K562 (cell line): ENCODE measurements at regions not wholly inside any gene's neighbourhood (a gene's known extent, or its start where the extent isn't known, plus 50 kb on each side); places are given as distances from the start of the nearest gene placed in this dataset.

Source experiments
- BRD9 ChIP-seq: fragments of 450-650 bp; IDR thresholded peaks from 2 replicates; pipeline ENCODE4 v1.6.1; 2018; ENCODE audit warnings: low read depth; ENCODE audit not compliant: partially characterized antibody
- HLTF ChIP-seq: fragments of 450-650 bp; IDR thresholded peaks from 2 replicates; pipeline ENCODE4 v1.6.1; 2016
- MTF1 ChIP-seq: fragments of 250-450 bp; sonication (Bioruptor Pico); IDR thresholded peaks from 2 replicates; pipeline ENCODE4 v1.9.0; 2021; ENCODE audit warnings: moderate library complexity, mild to moderate bottlenecking, inconsistent platforms, borderline replicate concordance
- NCOA2 ChIP-seq, 2 experiments: fragments of 450-650 bp; IDR thresholded peaks; 2 replicates each; pipeline ENCODE4 v1.6.1; 2018; ENCODE audit warnings: mild to moderate bottlenecking in 2 of 2, moderate library complexity in 1 of 2; ENCODE audit not compliant: partially characterized antibody in 2 of 2
- RNF2 ChIP-seq: sonication (generic); IDR thresholded peaks from 2 replicates; pipeline ENCODE4 v1.6.1; 2016
- TAF1 ChIP-seq: IDR thresholded peaks from 2 replicates; pipeline ENCODE4 v1.6.1; 2011; ENCODE audit warnings: mild to moderate bottlenecking, low read length, moderate library complexity; ENCODE audit not compliant: insufficient read depth, control insufficient read depth, severe bottlenecking; ENCODE audit errors: extremely low read depth
- TF ChIP-seq, protein P1 (sequence below), 2 experiments: fragments of 450-650 bp; IDR thresholded peaks; 2 replicates each; pipeline ENCODE4 v1.6.1; 2018; ENCODE audit warnings: mild to moderate bottlenecking in 2 of 2, low read depth in 1 of 2; ENCODE audit not compliant: partially characterized antibody in 2 of 2
- TF ChIP-seq, protein P2 (sequence below), 2 experiments: fragments of 450-650 bp; formaldehyde crosslinking in 1 of 2; IDR thresholded peaks; 2 replicates each; pipeline versions ENCODE4 v1.4.0 to v1.6.1; 2014 to 2020; ENCODE audit warnings: mild to moderate bottlenecking in 2 of 2, borderline replicate concordance in 1 of 2, low read depth in 1 of 2

DNA sequence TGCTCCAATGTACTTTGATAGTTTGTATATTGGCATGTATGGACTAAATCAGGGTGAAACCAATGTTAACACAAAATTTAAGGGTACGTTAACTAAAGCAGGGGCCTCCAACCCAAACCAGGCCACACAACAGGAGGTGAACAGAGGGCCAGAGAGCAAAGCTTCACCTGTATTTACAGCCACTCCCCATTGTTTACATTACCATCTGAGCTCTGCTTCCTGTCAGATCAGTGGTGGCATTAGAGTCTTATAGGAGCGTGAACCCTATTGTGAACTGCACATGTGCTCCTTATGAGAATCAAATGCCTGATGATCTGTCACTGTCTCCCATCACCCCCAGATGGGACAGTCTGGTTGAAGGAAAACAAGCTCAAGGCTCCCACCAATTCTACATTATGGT lies 62.0 kb upstream of the SCIN start (continued):
- TF ChIP-seq BRD9: no peak
- no peak for TF ChIP-seq TAF1
- TF ChIP-seq, protein P1, sequence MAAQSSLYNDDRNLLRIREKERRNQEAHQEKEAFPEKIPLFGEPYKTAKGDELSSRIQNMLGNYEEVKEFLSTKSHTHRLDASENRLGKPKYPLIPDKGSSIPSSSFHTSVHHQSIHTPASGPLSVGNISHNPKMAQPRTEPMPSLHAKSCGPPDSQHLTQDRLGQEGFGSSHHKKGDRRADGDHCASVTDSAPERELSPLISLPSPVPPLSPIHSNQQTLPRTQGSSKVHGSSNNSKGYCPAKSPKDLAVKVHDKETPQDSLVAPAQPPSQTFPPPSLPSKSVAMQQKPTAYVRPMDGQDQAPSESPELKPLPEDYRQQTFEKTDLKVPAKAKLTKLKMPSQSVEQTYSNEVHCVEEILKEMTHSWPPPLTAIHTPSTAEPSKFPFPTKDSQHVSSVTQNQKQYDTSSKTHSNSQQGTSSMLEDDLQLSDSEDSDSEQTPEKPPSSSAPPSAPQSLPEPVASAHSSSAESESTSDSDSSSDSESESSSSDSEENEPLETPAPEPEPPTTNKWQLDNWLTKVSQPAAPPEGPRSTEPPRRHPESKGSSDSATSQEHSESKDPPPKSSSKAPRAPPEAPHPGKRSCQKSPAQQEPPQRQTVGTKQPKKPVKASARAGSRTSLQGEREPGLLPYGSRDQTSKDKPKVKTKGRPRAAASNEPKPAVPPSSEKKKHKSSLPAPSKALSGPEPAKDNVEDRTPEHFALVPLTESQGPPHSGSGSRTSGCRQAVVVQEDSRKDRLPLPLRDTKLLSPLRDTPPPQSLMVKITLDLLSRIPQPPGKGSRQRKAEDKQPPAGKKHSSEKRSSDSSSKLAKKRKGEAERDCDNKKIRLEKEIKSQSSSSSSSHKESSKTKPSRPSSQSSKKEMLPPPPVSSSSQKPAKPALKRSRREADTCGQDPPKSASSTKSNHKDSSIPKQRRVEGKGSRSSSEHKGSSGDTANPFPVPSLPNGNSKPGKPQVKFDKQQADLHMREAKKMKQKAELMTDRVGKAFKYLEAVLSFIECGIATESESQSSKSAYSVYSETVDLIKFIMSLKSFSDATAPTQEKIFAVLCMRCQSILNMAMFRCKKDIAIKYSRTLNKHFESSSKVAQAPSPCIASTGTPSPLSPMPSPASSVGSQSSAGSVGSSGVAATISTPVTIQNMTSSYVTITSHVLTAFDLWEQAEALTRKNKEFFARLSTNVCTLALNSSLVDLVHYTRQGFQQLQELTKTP (IDR thresholded peaks at IDR 0.05; ENCODE audit: low read depth in 1 of 2, partially characterized antibody in 2 of 2): no peak
- TF ChIP-seq, protein P2, sequence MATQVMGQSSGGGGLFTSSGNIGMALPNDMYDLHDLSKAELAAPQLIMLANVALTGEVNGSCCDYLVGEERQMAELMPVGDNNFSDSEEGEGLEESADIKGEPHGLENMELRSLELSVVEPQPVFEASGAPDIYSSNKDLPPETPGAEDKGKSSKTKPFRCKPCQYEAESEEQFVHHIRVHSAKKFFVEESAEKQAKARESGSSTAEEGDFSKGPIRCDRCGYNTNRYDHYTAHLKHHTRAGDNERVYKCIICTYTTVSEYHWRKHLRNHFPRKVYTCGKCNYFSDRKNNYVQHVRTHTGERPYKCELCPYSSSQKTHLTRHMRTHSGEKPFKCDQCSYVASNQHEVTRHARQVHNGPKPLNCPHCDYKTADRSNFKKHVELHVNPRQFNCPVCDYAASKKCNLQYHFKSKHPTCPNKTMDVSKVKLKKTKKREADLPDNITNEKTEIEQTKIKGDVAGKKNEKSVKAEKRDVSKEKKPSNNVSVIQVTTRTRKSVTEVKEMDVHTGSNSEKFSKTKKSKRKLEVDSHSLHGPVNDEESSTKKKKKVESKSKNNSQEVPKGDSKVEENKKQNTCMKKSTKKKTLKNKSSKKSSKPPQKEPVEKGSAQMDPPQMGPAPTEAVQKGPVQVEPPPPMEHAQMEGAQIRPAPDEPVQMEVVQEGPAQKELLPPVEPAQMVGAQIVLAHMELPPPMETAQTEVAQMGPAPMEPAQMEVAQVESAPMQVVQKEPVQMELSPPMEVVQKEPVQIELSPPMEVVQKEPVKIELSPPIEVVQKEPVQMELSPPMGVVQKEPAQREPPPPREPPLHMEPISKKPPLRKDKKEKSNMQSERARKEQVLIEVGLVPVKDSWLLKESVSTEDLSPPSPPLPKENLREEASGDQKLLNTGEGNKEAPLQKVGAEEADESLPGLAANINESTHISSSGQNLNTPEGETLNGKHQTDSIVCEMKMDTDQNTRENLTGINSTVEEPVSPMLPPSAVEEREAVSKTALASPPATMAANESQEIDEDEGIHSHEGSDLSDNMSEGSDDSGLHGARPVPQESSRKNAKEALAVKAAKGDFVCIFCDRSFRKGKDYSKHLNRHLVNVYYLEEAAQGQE (IDR thresholded peaks at IDR 0.05; ENCODE audit: borderline replicate concordance): no peak
- TF ChIP-seq, protein P2 (CRISPR knock-in tag; IDR thresholded peaks at IDR 0.05; ENCODE audit: low read depth): no peak
- no peak for TF ChIP-seq MTF1 (CRISPR knock-in tag)
- no peak for TF ChIP-seq RNF2
- TF ChIP-seq HLTF: no peak
- TF ChIP-seq NCOA2 (IDR thresholded peaks at IDR 0.05; ENCODE audit: partially characterized antibody in 2 of 2): no peak
